Peyer's patch (tissue), 4 donors: ENCODE measurements at regions not wholly inside any gene's neighbourhood (a gene's known extent, or its start where the extent isn't known, plus 50 kb on each side); places are given as distances from the start of the nearest gene placed in this dataset.

ENCODE experiments used
- DNase-seq, 3 donors: peaks; one replicate each; pipeline ENCODE4 v3.0.0-alpha.2; 2017 to 2019
- H3K27ac ChIP-seq, 4 donors: fragments of 200-600 bp; sonication (generic); one replicate each; pipeline ENCODE4 v1.5.1; 2016 to 2019
- H3K27me3 ChIP-seq, 2 donors: fragments of 200-600 bp; sonication (generic); one replicate each; pipeline ENCODE4 v1.5.1; 2019
- H3K36me3 ChIP-seq, 3 donors: fragments of 200-600 bp; sonication (generic); one replicate each; pipeline ENCODE4 v1.5.1; 2016 to 2019
- H3K4me1 ChIP-seq, 4 donors: fragments of 200-600 bp; sonication (generic); one replicate each; pipeline ENCODE4 v1.5.1; 2016 to 2019
- H3K4me3 ChIP-seq, 4 donors: fragments of 200-600 bp; sonication (generic); 1 replicate in 3 of 4; 2 replicates in 1 of 4; pipeline ENCODE4 v1.5.1; 2016 to 2019; ENCODE audit warnings: mild to moderate bottlenecking in 1 of 4
- H3K9me3 ChIP-seq, 4 donors: fragments of 200-600 bp; sonication (generic); one replicate each; pipeline ENCODE4 v1.5.1; 2016 to 2019; ENCODE audit warnings: mild to moderate bottlenecking in 1 of 4
- CTCF ChIP-seq, 6 experiments: fragments of 450-650 bp in 4 of 6; fragments of 200-600 bp in 2 of 6; sonication (generic) in 1 of 6; IDR thresholded peaks; one replicate each; pipeline ENCODE4 v1.5.1; 2017 to 2019; ENCODE audit warnings: antibody characterized with exemption in 6 of 6, mild to moderate bottlenecking in 3 of 6, moderate library complexity in 1 of 6
- POLR2A ChIP-seq, 2 donors: fragments of 450-650 bp; IDR thresholded peaks; one replicate each; pipeline ENCODE4 v1.5.1; 2017; ENCODE audit warnings: antibody characterized with exemption in 2 of 2, mild to moderate bottlenecking in 2 of 2, moderate library complexity in 2 of 2

- no peak overlapping the region for H3K27ac ChIP-seq
- H3K9me3 ChIP-seq = no peaks in the 10 kb centered on the region
These were observed 200.5 kb upstream of the PHACTR1 start for GRCh38 chr6:12516070-12516469.

GRCh38 chr6:12522347-12522746 lies 194.2 kb upstream of the PHACTR1 start:
- Histone ChIP-seq H3K27me3 (no peaks in the 10 kb centered on the region), H3K27ac (no peak overlapping the region), H3K9me3 (no peaks in the 10 kb centered on the region), H3K4me1 (no peaks in the 10 kb centered on the region), H3K4me3 (no peak overlapping the region), H3K36me3 (no peaks in the 10 kb centered on the region)
- no peak for DNase-seq
- TF ChIP-seq CTCF (IDR thresholded peaks at IDR 0.05) (no peak), POLR2A (IDR thresholded peaks at IDR 0.05) (no peak)

More at GRCh38 chr6:12516070-12516469, 200.5 kb upstream of the PHACTR1 start:
- no peak overlapping the region for H3K4me3 ChIP-seq
- H3K27me3 ChIP-seq = no peaks in the 10 kb centered on the region
- H3K36me3 ChIP-seq = no peaks in the 10 kb centered on the region
- peak in 1 of 3 donors; percentile 58 for DNase-seq
- no peak for TF ChIP-seq POLR2A (IDR thresholded peaks at IDR 0.05)
- TF ChIP-seq CTCF (IDR thresholded peaks at IDR 0.05) = no peak
- H3K4me1 ChIP-seq = no peaks in the 10 kb centered on the region

GRCh38 chr6:12523726-12524125 lies 192.8 kb upstream of the PHACTR1 start:
- TF ChIP-seq POLR2A (IDR thresholded peaks at IDR 0.05) (no peak), CTCF (IDR thresholded peaks at IDR 0.05) (no peak)
- Histone ChIP-seq H3K4me1 (no peaks in the 10 kb centered on the region), H3K27me3 (no peaks in the 10 kb centered on the region), H3K36me3 (no peaks in the 10 kb centered on the region), H3K4me3 (no peak overlapping the region), H3K9me3 (no peaks in the 10 kb centered on the region), H3K27ac (no peak overlapping the region)
- no peak for DNase-seq

- Histone ChIP-seq H3K4me1 (no peaks in the 10 kb centered on the region), H3K36me3 (no peaks in the 10 kb centered on the region), H3K27ac (no peak overlapping the region), H3K27me3 (no peaks in the 10 kb centered on the region), H3K9me3 (no peaks in the 10 kb centered on the region), H3K4me3 (no peak overlapping the region)
- no peak for DNase-seq
- TF ChIP-seq CTCF (IDR thresholded peaks at IDR 0.05) = no peak
- TF ChIP-seq POLR2A (IDR thresholded peaks at IDR 0.05) = no peak
These were observed 191.3 kb upstream of the PHACTR1 start for GRCh38 chr6:12525276-12525675.

GRCh38 chr6:12527339-12527738 lies 189.2 kb upstream of the PHACTR1 start:
- Histone ChIP-seq H3K4me1 (no peaks in the 10 kb centered on the region), H3K4me3 (no peak overlapping the region), H3K27me3 (no peaks in the 10 kb centered on the region), H3K36me3 (no peaks in the 10 kb centered on the region), H3K9me3 (no peaks in the 10 kb centered on the region), H3K27ac (no peak overlapping the region)
- TF ChIP-seq POLR2A (IDR thresholded peaks at IDR 0.05) (no peak), CTCF (IDR thresholded peaks at IDR 0.05) (no peak)
- no peak for DNase-seq

- TF ChIP-seq POLR2A (IDR thresholded peaks at IDR 0.05) (no peak), CTCF (IDR thresholded peaks at IDR 0.05) (no peak)
- no peaks in the 10 kb centered on the region for H3K4me1 ChIP-seq
- no peaks in the 10 kb centered on the region for H3K27me3 ChIP-seq
- H3K36me3 ChIP-seq = no peaks in the 10 kb centered on the region
- DNase-seq = no peak
- no peak overlapping the region for H3K4me3 ChIP-seq
- H3K27ac ChIP-seq = peak overlapping the region in 1 of 4 donors; percentile 3
- H3K9me3 ChIP-seq = no peaks in the 10 kb centered on the region
These were observed 188.4 kb upstream of the PHACTR1 start for GRCh38 chr6:12528136-12528535.
